Kidney epithelial cell (primary cell): ENCODE measurements at regions not wholly inside any gene's neighbourhood (a gene's known extent, or its start where the extent isn't known, plus 50 kb on each side); places are given as distances from the start of the nearest gene placed in this dataset.
A peak's percentile ranks its signal among the peaks of the same experiment; 100 is the strongest.

Source experiments
- DNase-seq: peaks from one replicate; pipeline ENCODE4 v3.0.0-alpha.2; 2010; ENCODE audit warnings: low read depth
- H3K27me3 ChIP-seq: 2 replicates; pipeline ENCODE4 v1.6.0; 2011; ENCODE audit warnings: low read length; ENCODE audit not compliant: control insufficient read depth, insufficient read depth
- H3K36me3 ChIP-seq: 2 replicates; pipeline ENCODE4 v1.5.1; 2011; ENCODE audit warnings: low read length; ENCODE audit not compliant: control insufficient read depth, insufficient read depth
- H3K4me3 ChIP-seq: 2 replicates; pipeline ENCODE4 v1.5.1; 2011; ENCODE audit warnings: low read depth, mild to moderate bottlenecking, control low read depth, low read length
- TF ChIP-seq, protein P1 (sequence below): IDR thresholded peaks from 2 replicates; pipeline ENCODE4 v1.5.1; 2011; ENCODE audit warnings: mild to moderate bottlenecking, moderate library complexity, low read length, control low read depth, inconsistent platforms; ENCODE audit not compliant: insufficient read depth, poor library complexity, severe bottlenecking

DNA sequence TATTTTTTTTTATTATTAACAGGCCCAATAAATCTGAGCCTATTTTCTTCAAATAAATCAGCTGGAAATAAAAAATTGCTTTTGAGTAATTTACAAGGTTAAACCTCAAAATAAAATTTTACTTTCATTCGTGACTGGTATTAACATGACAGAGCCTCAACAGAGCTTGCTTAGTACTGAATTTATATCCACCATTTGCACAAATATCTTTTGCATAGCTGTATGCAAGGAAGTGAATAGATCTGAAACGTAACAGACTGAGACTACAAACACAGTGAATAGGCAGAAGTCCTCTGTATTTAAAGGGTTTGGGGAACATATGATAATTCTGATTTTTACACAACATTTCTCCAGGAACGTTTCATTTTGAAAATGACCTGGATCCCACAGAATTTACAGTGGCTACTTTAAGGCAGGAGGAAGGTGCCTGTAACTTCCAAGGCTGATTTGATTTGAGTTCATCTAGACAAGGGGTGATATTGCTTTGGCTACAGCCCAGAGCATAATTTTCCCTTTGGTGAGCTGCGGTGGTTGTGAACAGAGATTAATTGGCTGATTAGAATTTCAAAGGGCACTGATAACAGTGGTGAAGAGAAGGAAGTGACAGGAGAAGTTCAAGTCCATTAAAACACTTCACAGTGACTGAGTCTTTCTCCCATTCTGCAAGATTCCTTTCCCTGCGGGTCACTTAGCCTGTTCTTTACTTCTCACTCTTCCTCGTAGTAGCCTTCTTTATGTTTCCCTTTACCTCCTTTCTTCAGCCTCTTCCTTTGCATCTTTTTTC, 121.2 kb upstream of the SASH1 start:
- H3K27me3 ChIP-seq, result no peaks in the 10 kb centered on the region
- TF ChIP-seq, protein P1, sequence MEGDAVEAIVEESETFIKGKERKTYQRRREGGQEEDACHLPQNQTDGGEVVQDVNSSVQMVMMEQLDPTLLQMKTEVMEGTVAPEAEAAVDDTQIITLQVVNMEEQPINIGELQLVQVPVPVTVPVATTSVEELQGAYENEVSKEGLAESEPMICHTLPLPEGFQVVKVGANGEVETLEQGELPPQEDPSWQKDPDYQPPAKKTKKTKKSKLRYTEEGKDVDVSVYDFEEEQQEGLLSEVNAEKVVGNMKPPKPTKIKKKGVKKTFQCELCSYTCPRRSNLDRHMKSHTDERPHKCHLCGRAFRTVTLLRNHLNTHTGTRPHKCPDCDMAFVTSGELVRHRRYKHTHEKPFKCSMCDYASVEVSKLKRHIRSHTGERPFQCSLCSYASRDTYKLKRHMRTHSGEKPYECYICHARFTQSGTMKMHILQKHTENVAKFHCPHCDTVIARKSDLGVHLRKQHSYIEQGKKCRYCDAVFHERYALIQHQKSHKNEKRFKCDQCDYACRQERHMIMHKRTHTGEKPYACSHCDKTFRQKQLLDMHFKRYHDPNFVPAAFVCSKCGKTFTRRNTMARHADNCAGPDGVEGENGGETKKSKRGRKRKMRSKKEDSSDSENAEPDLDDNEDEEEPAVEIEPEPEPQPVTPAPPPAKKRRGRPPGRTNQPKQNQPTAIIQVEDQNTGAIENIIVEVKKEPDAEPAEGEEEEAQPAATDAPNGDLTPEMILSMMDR, result no peak
- no peak for DNase-seq
- H3K36me3 ChIP-seq, result no peaks in the 10 kb centered on the region
- H3K4me3 ChIP-seq, result no peak overlapping the region

- Histone ChIP-seq H3K27me3 (no peaks in the 10 kb centered on the region), H3K36me3 (no peaks in the 10 kb centered on the region), H3K4me3 (no peak overlapping the region)
- no peak for DNase-seq
- TF ChIP-seq, protein P1, result no peak
Observed at GRCh38 chr6:148222376-148222775, 120.3 kb upstream of the SASH1 start.

GRCh38 chr6:148222846-148223245, 119.8 kb upstream of the SASH1 start:
- no peaks in the 10 kb centered on the region for H3K27me3 ChIP-seq
- DNase-seq, result no peak
- H3K36me3 ChIP-seq, result no peaks in the 10 kb centered on the region
- no peak overlapping the region for H3K4me3 ChIP-seq
- TF ChIP-seq, protein P1, result no peak

GRCh38 chr6:148223424-148223842, 119.2 kb upstream of the SASH1 start:
- DNase-seq, result peak; percentile 29
- Histone ChIP-seq H3K36me3 (no peaks in the 10 kb centered on the region), H3K4me3 (no peak overlapping the region), H3K27me3 (no peaks in the 10 kb centered on the region)
- TF ChIP-seq, protein P1, result no peak

DNA sequence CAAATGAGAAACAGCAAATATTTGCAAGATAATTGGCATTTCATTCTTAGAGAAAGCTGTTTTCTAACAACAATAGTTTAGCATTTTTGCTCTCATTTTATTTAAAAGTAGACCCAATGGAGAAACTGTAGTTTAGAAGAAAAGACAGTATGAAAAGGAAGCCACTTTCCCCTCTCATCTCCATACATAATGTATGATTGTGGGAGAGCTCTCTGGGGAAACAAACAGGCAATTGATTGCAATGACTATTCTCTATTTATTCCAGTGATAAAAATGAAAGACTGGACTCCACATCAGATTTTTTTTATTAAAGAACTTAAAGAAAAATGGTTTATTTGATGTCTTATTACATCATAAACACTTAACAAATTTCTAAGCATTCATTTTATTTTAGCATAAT, 116.8 kb upstream of the SASH1 start:
- Histone ChIP-seq H3K4me3 (no peak overlapping the region), H3K27me3 (no peaks in the 10 kb centered on the region), H3K36me3 (no peaks in the 10 kb centered on the region)
- DNase-seq, result no peak
- TF ChIP-seq, protein P1, result no peak

DNA sequence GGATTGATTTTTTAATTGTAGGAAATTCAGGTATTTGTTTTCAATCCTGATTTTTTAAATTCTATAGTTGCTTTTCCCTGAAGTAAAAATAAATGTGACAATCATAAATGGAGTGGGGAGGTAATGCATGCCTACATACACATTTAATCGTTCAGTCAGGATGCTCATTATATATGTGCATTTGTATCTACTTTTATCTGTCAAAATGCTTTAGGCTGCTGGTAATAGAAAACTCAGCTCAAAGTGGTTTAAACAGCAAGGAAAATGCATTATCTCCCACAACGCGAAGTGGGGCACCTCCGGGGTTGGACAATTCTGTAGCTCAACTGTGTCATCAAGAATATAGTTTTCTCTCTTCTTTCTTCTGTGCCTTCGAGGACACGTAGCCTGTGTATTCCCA, 116.4 kb upstream of the SASH1 start:
- TF ChIP-seq, protein P1, result no peak
- DNase-seq, result no peak
- H3K4me3 ChIP-seq, result no peak overlapping the region
- no peaks in the 10 kb centered on the region for H3K36me3 ChIP-seq
- H3K27me3 ChIP-seq, result no peaks in the 10 kb centered on the region
